K562 (cell line): ENCODE measurements at regions not wholly inside any gene's neighbourhood (a gene's known extent, or its start where the extent isn't known, plus 50 kb on each side); places are given as distances from the start of the nearest gene placed in this dataset.

ENCODE experiments used
- ATAC-seq: fragments of 200-7000 bp; cut with Tn5 transposase; 3 replicates; pipeline ENCODE4 v1.9.1; 2020; ENCODE audit warnings: moderate library complexity
- BruUV-seq: library from RNA; stranded (reverse); fragments of 400-500 nt; replicated peaks from 2 replicates; lab custom pipeline; 2021; lab: Mats Ljungman, UMichigan
- CTCF ChIA-PET: fragments of 300-600 bp; formaldehyde crosslinking; extraction: SDS; loops from one replicate; lab custom pipeline; 2021; ENCODE audit warnings: low intra/inter-chr PET ratio; lab: Yijun Ruan, JAX
- POLR2A ChIA-PET: fragments of 300-600, 350-650 bp; sonication (Branson Sonifier 250); formaldehyde crosslinking; extraction: SDS; loops from one replicate; lab custom pipeline; 2021; ENCODE audit warnings: antibody characterized with exemption, inconsistent platforms; lab: Yijun Ruan, JAX
- DNase-seq, 4 experiments: peaks; one replicate each; pipeline versions ENCODE4 v3.0.0 to v3.0.0-alpha.2; 2011 to 2018; ENCODE audit warnings: low spot score in 3 of 4, mixed read lengths in 3 of 4; ENCODE audit errors: extremely low read depth in 1 of 4
- FAIRE-seq: peaks from 2 replicates; lab custom pipeline; 2011; peaks lifted over from hg19 to GRCh38; lab: Jason Lieb, UNC
- H2AFZ ChIP-seq: 2 replicates; pipeline ENCODE4 v1.6.0; 2011; ENCODE audit warnings: low read depth, low read length, control low read depth, inconsistent platforms
- H3K27ac ChIP-seq: fragments of 200-600 bp; 3 replicates; pipeline ENCODE4 v1.8.0; 2011; ENCODE audit warnings: low read depth, mild to moderate bottlenecking, control low read depth, inconsistent platforms, low read length, moderate library complexity, mixed read lengths; ENCODE audit errors: extremely low read depth
- H3K27me3 ChIP-seq, 2 experiments: fragments of 300-600 bp in 1 of 2; 2 replicates in 1 of 2; 3 replicates in 1 of 2; pipeline versions ENCODE4 v1.6.0 to v1.8.0; 2011; ENCODE audit warnings: inconsistent platforms in 2 of 2, low read length in 2 of 2, mild to moderate bottlenecking in 1 of 2, mixed read lengths in 1 of 2, moderate library complexity in 1 of 2; ENCODE audit not compliant: control insufficient read depth in 2 of 2, insufficient read depth in 2 of 2
- H3K36me3 ChIP-seq: fragments of 300-600 bp; 3 replicates; pipeline ENCODE4 v1.8.0; 2011; ENCODE audit warnings: mild to moderate bottlenecking, low read length, inconsistent platforms; ENCODE audit not compliant: control insufficient read depth, insufficient read depth
- H3K4me1 ChIP-seq, 2 experiments: fragments of 200-600 bp in 1 of 2; replicated peaks in 1 of 2; 2 replicates in 1 of 2; 3 replicates in 1 of 2; pipeline versions ENCODE4 v1.5.1 to v1.8.0; 2011; ENCODE audit warnings: inconsistent platforms in 2 of 2, low read length in 2 of 2, mild to moderate bottlenecking in 1 of 2, mixed read lengths in 1 of 2, moderate library complexity in 1 of 2; ENCODE audit not compliant: control insufficient read depth in 2 of 2, insufficient read depth in 2 of 2
- H3K4me2 ChIP-seq: 2 replicates; pipeline ENCODE4 v1.6.1; 2011; ENCODE audit warnings: low read length, control low read depth, inconsistent platforms, mixed read lengths; ENCODE audit not compliant: insufficient read depth
- H3K4me3 ChIP-seq: fragments of 200-600 bp; sonication (generic), shearing (Covaris generic); 2 replicates; pipeline ENCODE4 v1.5.1; 2016; ENCODE audit warnings: control low read depth, inconsistent platforms
- H3K79me2 ChIP-seq: fragments of 200-600 bp; 3 replicates; pipeline ENCODE4 v1.8.0; 2011; ENCODE audit warnings: low read length, inconsistent platforms; ENCODE audit not compliant: control insufficient read depth, insufficient read depth
- H3K9ac ChIP-seq, 2 experiments: 2 replicates each; pipeline versions ENCODE4 v1.6.0 to v1.6.1; 2011; ENCODE audit warnings: low read depth in 2 of 2, low read length in 2 of 2, control low read depth in 1 of 2, inconsistent platforms in 1 of 2, mild to moderate bottlenecking in 1 of 2, mixed read lengths in 1 of 2; ENCODE audit not compliant: insufficient read depth in 1 of 2
- H3K9me1 ChIP-seq: one replicate; pipeline ENCODE4 v1.6.0; 2011; ENCODE audit warnings: inconsistent platforms, mild to moderate bottlenecking, low read length, moderate library complexity; ENCODE audit not compliant: control insufficient read depth, insufficient read depth
- H3K9me3 ChIP-seq: replicated peaks from 2 replicates; pipeline ENCODE4 v1.5.1; 2011; ENCODE audit warnings: low read depth, low read length, inconsistent platforms; ENCODE audit not compliant: control insufficient read depth, insufficient read depth
- H4K20me1 ChIP-seq: replicated peaks from 2 replicates; pipeline ENCODE4 v1.6.1; 2011; ENCODE audit warnings: low read length, inconsistent platforms, mixed read lengths; ENCODE audit not compliant: control insufficient read depth, insufficient read depth
- CREB1 ChIP-seq, 2 experiments: sonication (generic) in 1 of 2; formaldehyde crosslinking in 1 of 2; IDR thresholded peaks; 2 replicates each; pipeline versions ENCODE4 v1.6.1 to v1.8.0; 2012 to 2022; ENCODE audit warnings: inconsistent platforms in 1 of 2, mild to moderate bottlenecking in 1 of 2, missing genetic modification reagents in 1 of 2, moderate library complexity in 1 of 2
- EWSR1 ChIP-seq: fragments of 450-650 bp; IDR thresholded peaks from 2 replicates; pipeline ENCODE4 v1.6.1; 2018; ENCODE audit warnings: borderline replicate concordance, mild to moderate bottlenecking, low read depth, moderate library complexity; ENCODE audit not compliant: partially characterized antibody
- KDM1A ChIP-seq, 2 experiments: fragments of 450-650 bp; IDR thresholded peaks; 2 replicates each; pipeline ENCODE4 v1.6.1; 2016; ENCODE audit warnings: mild to moderate bottlenecking in 2 of 2
- NCOA6 ChIP-seq: fragments of 450-650 bp; IDR thresholded peaks from 2 replicates; pipeline ENCODE4 v1.6.1; 2017; ENCODE audit warnings: mild to moderate bottlenecking
- NKRF ChIP-seq: fragments of 450-650 bp; IDR thresholded peaks from 2 replicates; pipeline ENCODE4 v1.6.1; 2016; ENCODE audit warnings: borderline replicate concordance
- PCBP2 ChIP-seq: fragments of 200-400 bp; formaldehyde crosslinking; IDR thresholded peaks from 2 replicates; pipeline ENCODE4 v1.6.1; 2018; ENCODE audit warnings: low read length, low read depth, mild to moderate bottlenecking, moderate library complexity; ENCODE audit not compliant: poor library complexity, severe bottlenecking
- SAP30 ChIP-seq: fragments of 200-600 bp; sonication (generic); IDR thresholded peaks from 2 replicates; pipeline ENCODE4 v1.6.1; 2012; ENCODE audit warnings: borderline replicate concordance, low read depth, mild to moderate bottlenecking, moderate library complexity, low read length, control low read depth, inconsistent platforms; ENCODE audit not compliant: insufficient read depth, poor library complexity, severe bottlenecking
- ZNF668 ChIP-seq: fragments of 250-450 bp; sonication (Bioruptor Pico); IDR thresholded peaks from 2 replicates; pipeline ENCODE4 v1.8.0; 2022; ENCODE audit warnings: mild to moderate bottlenecking, inconsistent platforms
- WGBS: fragments of 100-300 bp; shearing (Covaris generic); methylation state at CpG from one replicate; pipeline ENCODE4 v1.1.6; 2016; ENCODE audit warnings: low coverage, mixed read lengths; ENCODE audit not compliant: insufficient coverage; ENCODE audit errors: missing lambda C conversion rate; 5-methylcytosine and 5-hydroxymethylcytosine counted together
- in situ Hi-C: fragments of 300-500 bp; cut with MboI; formaldehyde crosslinking; loops from 4 replicates; pipeline ENCODE4 v1.15.0; 2018; ENCODE audit warnings: inconsistent platforms, mixed read lengths
- intact Hi-C: fragments of 100-400 bp; cut with micrococcal nuclease; formaldehyde crosslinking; loops from 2 replicates; pipeline ENCODE4 v1.14.2; 2022
- TF ChIP-seq, protein P1 (sequence below): IDR thresholded peaks from 3 replicates; pipeline ENCODE4 v1.6.1; 2011; ENCODE audit warnings: borderline replicate concordance, mild to moderate bottlenecking; ENCODE audit not compliant: insufficient read length, insufficient read depth

- TF ChIP-seq KDM1A (IDR thresholded peaks at IDR 0.05): no peak
- TF ChIP-seq, all 486 proteins: peak for 0
These were observed 105.5 kb downstream of the C11orf87 start (continued) for GRCh38 chr11:109527496-109527895.

DNA sequence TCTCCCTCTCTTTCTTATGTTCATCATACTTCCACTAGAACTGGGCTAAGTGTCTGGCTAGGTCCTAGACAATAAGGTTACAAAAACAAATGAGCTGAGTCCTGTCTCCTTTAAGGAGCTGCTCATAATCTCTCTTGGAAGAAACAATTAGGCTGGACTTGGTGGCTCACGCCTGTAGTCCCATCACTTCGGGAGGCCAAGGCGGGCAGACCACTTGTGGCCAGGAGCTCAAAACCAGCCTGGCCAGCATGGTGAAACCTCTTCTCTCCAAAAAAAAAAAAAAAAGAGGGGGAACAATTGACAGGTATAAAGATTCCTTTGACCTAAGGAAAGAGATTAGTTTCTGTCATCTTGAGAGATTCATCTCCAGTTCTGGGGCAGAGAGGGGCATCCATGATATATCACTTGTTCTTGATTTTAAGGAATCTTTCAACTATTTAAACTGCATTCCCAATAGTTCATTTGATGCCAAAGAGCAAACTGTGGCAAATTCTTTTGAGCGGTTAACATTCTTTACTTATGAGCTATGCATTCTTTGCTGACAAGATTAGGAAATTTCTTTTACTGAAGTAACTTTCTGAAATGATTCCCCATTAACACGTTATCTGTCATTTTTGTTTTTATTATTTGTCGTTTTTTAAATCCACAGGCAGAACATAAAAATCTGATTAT, 125.5 kb downstream of the C11orf87 start:
- in situ Hi-C loops: no loop called here
- H3K79me2 ChIP-seq: no peaks in the 10 kb centered on the region
- ATAC-seq (no peak), FAIRE-seq (no peak), DNase-seq (no peak)
- CTCF ChIA-PET: no interaction called here
- no peak overlapping the region for H2AFZ ChIP-seq
- intact Hi-C loops: no loop called here
- no peaks in the 10 kb centered on the region for H4K20me1 ChIP-seq
- POLR2A ChIA-PET: no interaction called here
- no peaks in the 10 kb centered on the region for H3K36me3 ChIP-seq
- no peaks in the 10 kb centered on the region for H3K9me1 ChIP-seq
- H3K4me2 ChIP-seq: no peak overlapping the region
- H3K27ac ChIP-seq: no peak overlapping the region
- H3K4me1 ChIP-seq: no peaks in the 10 kb centered on the region
- no peaks in the 10 kb centered on the region for H3K27me3 ChIP-seq
- H3K9ac ChIP-seq: no peak overlapping the region
- no peak overlapping the region for H3K4me3 ChIP-seq
- H3K9me3 ChIP-seq: no peaks in the 10 kb centered on the region
- BruUV-seq: no TSS peak
- WGBS: 2% methylated on average over 6 of the region's 6 CpGs
- no peak for TF ChIP-seq ZNF668 (CRISPR knock-in tag)
- TF ChIP-seq NKRF: no peak
- TF ChIP-seq PCBP2: no peak
- TF ChIP-seq, protein P1, sequence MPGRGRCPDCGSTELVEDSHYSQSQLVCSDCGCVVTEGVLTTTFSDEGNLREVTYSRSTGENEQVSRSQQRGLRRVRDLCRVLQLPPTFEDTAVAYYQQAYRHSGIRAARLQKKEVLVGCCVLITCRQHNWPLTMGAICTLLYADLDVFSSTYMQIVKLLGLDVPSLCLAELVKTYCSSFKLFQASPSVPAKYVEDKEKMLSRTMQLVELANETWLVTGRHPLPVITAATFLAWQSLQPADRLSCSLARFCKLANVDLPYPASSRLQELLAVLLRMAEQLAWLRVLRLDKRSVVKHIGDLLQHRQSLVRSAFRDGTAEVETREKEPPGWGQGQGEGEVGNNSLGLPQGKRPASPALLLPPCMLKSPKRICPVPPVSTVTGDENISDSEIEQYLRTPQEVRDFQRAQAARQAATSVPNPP: no peak
- no peak for TF ChIP-seq SAP30
- TF ChIP-seq CREB1 (IDR thresholded peaks at IDR 0.05): no peak
- TF ChIP-seq CREB1 (CRISPR knock-in tag; IDR thresholded peaks at IDR 0.05): no peak
- TF ChIP-seq EWSR1: no peak
- no peak for TF ChIP-seq NCOA6
- TF ChIP-seq, all 486 proteins: peak for 0
